Activated CD8-positive, alpha-beta memory T cell treated with anti-CD3 and anti-CD28 coated beads for 24 hours (primary cell): ENCODE measurements at regions not wholly inside any gene's neighbourhood (a gene's known extent, or its start where the extent isn't known, plus 50 kb on each side); places are given as distances from the start of the nearest gene placed in this dataset.

Experiments
- DNase-seq: peaks from one replicate; pipeline ENCODE4 v3.0.0-alpha.2; 2020

GRCh38 chr7:15795393-15795792 lies 108.9 kb upstream of the MEOX2 start:
- DNase-seq, result no peak

DNA sequence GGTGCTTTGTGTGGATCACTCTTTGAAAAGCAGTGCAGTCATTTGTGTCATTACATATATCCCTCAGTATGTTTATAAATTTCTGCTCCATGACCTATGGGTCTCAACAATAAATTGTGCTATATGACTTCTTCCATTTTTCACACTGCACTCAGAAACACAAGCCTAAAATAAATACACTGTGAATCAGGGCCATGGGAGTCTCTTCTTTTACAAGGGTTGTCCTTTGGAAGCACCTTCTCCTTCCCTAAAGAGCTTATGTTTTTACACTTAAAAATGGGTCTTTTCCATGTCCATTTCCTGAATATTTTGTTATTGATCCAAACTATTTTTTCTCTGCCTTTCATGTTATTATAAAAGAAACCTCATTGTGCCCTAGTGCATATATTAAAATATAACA lies 108.3 kb upstream of the MEOX2 start:
- DNase-seq, result no peak

DNA sequence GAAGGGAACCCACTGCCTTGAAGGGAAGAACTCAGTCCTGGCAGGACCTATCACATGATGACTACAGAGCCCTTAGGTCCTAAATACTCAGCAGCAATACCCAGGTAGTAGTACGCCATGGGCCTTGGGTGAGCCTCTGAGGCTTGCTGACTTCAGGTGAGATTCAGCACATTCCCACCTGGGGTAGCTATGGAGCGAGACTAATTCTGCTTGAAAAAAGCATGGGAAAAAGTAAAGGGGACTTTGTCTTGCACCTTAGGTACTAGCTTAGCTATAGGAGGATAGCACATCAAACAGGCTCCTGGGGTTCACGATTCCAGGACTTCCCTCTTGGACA lies 98.2 kb upstream of the MEOX2 start:
- no peak for DNase-seq

- DNase-seq, result no peak
Measured at GRCh38 chr7:15783987-15784693, 97.7 kb upstream of the MEOX2 start.

- DNase-seq, result no peak
Measured at GRCh38 chr7:15782656-15783055, 96.2 kb upstream of the MEOX2 start.

- DNase-seq, result no peak
Measured at GRCh38 chr7:15781944-15782343, 95.5 kb upstream of the MEOX2 start.

DNA sequence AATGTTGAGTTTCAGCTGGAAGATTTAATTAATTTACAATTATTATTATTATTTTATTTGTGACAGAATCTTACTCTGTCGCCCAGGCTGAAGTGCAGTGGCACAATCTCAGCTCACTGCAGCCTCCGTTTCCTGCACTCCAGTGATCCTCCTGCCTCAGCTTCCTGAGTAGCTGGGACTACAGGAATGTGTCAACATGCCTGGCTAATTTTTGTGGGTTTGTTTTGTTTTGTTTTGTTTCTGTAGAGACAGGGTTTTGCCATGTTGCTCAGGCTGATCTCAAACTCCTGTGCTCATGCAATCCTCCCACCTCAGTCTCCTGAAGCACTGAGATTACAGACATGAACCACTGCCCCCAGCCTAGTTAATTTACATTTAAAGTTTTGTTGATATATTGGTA lies 93.8 kb upstream of the MEOX2 start:
- no peak for DNase-seq

GRCh38 chr7:15778191-15778590 lies 91.7 kb upstream of the MEOX2 start:
- DNase-seq, result no peak

DNA sequence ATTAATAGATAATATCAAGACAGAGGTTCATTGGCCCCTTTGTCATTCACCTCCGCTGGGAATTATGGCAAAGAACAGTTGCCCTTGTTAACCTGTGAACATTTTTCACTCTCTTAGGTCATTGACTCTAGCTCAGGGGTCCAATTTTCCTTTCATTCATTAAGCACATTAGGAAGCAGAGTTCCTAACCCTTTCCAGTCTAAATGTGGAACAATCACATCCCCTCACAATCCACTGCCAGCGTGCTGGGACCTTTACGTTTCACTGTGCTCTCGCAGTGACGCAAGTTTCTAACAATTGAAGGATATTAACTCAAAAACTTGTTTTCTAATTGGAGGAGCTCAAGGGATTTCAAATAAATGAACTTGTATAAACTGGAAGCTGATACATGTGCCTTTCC lies 79.3 kb upstream of the MEOX2 start:
- no peak for DNase-seq

DNA sequence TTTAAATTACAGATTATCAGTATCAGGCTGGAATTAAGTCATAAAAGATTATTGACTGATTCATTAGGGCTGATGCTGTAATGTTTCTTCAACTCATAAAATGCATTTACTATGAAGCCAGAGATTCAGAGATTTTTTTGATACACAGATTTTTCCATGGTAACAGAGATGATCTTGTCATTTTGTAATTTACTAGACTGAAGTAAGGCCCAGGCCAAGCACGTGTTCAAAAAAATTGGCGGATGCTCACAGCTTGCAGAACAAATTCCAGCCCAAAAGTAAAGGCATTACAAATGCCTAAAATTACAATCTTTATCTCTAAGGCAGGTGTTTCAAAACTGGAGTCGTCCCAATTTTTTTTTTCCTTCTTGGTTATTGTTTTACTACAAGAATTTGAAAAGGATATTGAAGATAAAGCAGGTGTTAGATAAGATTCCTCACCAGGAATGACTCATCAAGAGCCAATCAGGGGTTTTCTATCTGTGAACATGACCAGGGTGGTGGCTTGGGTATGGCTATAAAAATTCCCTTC lies 78.4 kb upstream of the MEOX2 start:
- no peak for DNase-seq

- DNase-seq, result no peak
Measured at GRCh38 chr7:15764010-15764409, 77.5 kb upstream of the MEOX2 start.

- DNase-seq, result no peak
Measured at GRCh38 chr7:15757041-15758000, 70.8 kb upstream of the MEOX2 start.

- DNase-seq, result no peak
Measured at GRCh38 chr7:15755061-15755460, 68.6 kb upstream of the MEOX2 start.

- DNase-seq, result no peak
Measured at GRCh38 chr7:15753887-15754579, 67.5 kb upstream of the MEOX2 start.

DNA sequence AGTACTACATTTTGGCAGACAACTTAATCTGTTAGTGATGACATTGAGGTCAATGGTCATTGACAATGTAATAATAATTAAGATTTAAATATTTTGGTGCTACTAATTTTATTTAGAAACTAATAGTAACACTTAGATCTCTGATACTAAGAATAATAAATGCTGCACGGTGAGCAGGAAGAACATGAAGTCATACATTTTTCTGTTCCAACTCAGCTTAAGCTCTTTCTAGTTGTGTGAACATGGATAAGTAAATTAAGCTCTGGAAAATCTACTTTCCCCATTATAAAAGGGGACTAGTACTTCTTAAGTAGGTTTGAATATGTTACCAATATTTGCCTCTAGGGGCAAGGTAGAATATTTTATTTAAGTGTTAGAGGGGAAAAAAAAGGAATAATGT lies 65.9 kb upstream of the MEOX2 start:
- DNase-seq, result no peak

DNA sequence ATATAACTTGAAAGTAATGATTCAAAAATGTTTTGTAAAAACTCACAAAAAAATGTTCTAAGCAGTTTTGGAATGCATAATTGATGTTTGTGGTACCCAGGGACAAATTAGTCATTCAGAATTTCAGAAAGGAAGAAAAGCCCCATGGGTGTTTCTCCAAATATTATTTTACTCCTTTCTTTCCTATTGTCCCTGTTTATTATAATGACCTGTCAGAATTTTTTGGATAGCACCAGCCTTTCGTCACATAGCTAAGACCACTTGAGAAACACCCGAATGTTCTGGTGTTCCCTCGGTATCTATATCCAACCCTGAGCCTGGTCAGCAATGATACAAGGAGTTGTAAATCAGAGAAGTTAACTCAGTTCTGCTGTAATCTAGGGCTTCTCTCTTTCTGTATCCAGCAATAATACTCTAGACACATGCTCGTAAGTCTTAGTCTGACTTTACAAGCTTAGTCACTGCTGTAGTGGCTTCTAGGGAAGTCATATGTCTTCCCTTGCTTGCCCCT lies 64.8 kb upstream of the MEOX2 start:
- DNase-seq, result no peak

DNA sequence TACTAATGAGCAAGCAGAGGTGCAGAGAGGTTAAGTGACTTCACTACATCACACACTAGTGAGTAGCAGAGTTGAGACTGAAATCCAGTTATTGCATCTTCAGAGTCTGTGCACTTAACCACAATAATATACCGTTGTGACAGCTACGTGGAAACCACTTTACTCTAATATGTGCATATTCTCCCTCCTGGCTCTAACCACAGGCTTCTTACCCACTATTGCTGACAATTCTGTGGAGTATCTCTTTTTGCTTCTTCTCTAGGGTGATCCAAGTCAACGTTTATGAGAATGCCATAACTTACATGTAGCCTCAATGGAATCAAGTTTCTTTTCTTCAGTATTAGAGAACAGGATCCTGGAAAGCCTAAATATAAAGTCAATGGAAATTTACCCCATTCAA lies 64.2 kb upstream of the MEOX2 start:
- no peak for DNase-seq

DNA sequence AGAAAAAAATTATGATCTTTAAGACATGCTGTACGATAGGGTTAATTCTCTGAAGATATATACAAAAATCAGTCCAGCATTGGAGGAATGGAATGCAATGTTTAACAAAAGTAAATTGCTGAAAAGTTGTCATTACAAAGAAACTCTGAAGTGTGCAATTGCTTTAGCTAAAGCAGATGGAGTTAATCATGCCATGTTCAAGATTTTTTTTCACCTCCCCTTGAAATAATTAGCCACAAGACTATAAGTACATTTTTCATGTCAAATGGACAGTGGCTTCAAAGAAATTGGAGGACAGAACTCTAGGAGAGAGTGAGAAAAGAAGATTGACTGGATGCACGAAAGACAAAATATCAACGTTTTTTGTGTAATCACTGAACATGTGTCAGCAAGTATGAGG lies 63.1 kb upstream of the MEOX2 start:
- no peak for DNase-seq

GRCh38 chr7:15747712-15748111 lies 61.2 kb upstream of the MEOX2 start:
- no peak for DNase-seq

- DNase-seq, result no peak
Measured at GRCh38 chr7:15747301-15747700, 60.8 kb upstream of the MEOX2 start.

- DNase-seq, result no peak
Measured at GRCh38 chr7:15743926-15744480, 57.5 kb upstream of the MEOX2 start.

DNA sequence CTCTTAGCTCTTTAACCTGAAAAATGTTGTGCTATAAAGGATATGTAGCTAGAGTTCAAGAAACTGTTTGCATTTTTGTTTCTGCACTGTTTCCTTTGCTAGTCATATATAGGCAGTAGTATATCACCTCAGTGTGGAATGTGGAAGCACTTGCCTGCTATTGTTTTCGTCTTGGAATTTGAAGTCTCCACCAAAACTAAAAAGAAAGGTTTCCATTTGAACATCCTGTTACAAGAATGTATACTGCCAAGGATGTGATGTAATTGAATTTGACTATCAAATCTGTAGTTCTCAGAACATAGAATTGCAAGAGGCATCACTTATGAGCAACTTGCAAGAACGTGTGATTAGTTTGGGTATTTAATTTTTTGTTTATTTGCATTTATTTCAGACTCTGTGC lies 51.1 kb upstream of the MEOX2 start:
- DNase-seq, result no peak
